Body of pancreas (tissue), 4 donors: ENCODE measurements at regions not wholly inside any gene's neighbourhood (a gene's known extent, or its start where the extent isn't known, plus 50 kb on each side); places are given as distances from the start of the nearest gene placed in this dataset.

Source experiments
- CTCF ChIP-seq, 7 experiments: fragments of 450-650 bp in 4 of 7; fragments of 200-600 bp in 3 of 7; sonication (generic) in 3 of 7; IDR thresholded peaks; one replicate each; pipeline ENCODE4 v1.5.1; 2016 to 2019; ENCODE audit warnings: antibody characterized with exemption in 7 of 7
- POLR2A ChIP-seq, 3 donors: fragments of 450-650 bp; IDR thresholded peaks; one replicate each; pipeline ENCODE4 v1.6.1; 2016; ENCODE audit warnings: antibody characterized with exemption in 3 of 3, mild to moderate bottlenecking in 2 of 3

DNA sequence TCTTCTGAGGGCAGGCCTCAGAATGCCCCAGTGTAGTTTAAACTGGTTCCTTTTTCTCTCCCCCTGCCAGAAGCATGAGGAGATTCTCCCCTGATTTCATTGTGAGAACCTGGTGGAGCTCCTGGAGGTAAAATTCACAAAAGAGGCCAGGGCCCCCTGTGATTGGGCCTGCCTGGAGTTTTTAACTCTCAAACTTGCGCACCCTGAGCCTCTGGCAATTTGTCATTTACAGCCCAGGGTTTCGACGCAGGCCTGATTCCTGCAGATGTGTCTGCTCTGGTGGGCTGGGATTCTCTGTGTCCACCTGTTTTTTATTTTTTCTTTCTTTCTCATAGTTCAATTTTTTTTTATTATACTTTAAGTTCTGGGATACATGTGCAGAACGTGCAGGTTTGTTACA, 157.9 kb downstream of the ASB1 start:
- TF ChIP-seq CTCF (IDR thresholded peaks at IDR 0.05) = no peak
- TF ChIP-seq POLR2A (IDR thresholded peaks at IDR 0.05) = no peak
